Esophagus squamous epithelium (tissue), 4 donors: ENCODE measurements at regions not wholly inside any gene's neighbourhood (a gene's known extent, or its start where the extent isn't known, plus 50 kb on each side); places are given as distances from the start of the nearest gene placed in this dataset.

Experiments used
- POLR2A ChIP-seq, 4 donors: fragments of 450-650 bp; IDR thresholded peaks; one replicate each; pipeline ENCODE4 v1.6.1; 2017; ENCODE audit warnings: antibody characterized with exemption in 4 of 4, mild to moderate bottlenecking in 4 of 4, moderate library complexity in 3 of 4
- TF ChIP-seq, protein P1 (sequence below), 6 experiments: fragments of 450-650 bp in 4 of 6; fragments of 200-600 bp in 2 of 6; sonication (generic) in 2 of 6; IDR thresholded peaks; one replicate each; pipeline ENCODE4 v1.5.1; 2016 to 2019; ENCODE audit warnings: antibody characterized with exemption in 6 of 6, mild to moderate bottlenecking in 4 of 6, moderate library complexity in 4 of 6

DNA sequence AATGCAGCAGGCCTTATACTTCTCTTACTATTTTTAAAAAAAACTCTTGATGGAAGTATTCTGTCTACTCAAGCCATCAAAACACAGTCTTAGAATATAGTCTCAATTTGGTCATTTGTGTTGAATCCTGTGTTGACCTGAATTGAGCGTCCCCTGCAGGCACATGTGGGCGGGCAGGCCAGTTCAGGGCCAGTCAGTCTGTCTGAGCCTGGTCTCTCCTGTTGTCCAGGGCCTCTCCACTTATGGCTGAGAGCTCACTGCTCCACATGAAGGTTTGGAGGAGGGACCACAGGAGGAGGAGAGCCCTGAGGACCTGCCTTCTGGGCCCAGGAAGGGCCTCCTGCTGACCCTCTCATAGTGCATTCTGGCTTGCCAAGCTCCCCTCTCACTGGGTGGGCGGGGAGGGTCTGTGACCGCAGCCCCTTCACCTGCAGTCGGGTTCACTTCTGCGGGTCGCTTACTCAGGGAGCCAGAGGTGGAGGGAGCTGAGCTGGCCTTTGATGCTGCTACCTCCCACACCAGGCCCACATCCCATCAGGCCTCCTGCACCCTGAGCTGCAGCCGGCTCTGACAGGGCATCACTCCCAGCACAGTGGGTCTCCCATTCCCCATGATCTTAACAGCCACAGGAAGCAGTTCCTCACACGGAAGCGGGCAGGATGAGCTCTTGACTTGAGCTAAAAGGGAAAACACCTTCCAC, 178.2 kb upstream of the S1PR3 start:
- TF ChIP-seq, protein P1, sequence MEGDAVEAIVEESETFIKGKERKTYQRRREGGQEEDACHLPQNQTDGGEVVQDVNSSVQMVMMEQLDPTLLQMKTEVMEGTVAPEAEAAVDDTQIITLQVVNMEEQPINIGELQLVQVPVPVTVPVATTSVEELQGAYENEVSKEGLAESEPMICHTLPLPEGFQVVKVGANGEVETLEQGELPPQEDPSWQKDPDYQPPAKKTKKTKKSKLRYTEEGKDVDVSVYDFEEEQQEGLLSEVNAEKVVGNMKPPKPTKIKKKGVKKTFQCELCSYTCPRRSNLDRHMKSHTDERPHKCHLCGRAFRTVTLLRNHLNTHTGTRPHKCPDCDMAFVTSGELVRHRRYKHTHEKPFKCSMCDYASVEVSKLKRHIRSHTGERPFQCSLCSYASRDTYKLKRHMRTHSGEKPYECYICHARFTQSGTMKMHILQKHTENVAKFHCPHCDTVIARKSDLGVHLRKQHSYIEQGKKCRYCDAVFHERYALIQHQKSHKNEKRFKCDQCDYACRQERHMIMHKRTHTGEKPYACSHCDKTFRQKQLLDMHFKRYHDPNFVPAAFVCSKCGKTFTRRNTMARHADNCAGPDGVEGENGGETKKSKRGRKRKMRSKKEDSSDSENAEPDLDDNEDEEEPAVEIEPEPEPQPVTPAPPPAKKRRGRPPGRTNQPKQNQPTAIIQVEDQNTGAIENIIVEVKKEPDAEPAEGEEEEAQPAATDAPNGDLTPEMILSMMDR (IDR thresholded peaks at IDR 0.05): no peak
- no peak for TF ChIP-seq POLR2A (IDR thresholded peaks at IDR 0.05)
